K562 (cell line): ENCODE measurements at regions not wholly inside any gene's neighbourhood (a gene's known extent, or its start where the extent isn't known, plus 50 kb on each side); places are given as distances from the start of the nearest gene placed in this dataset.

ENCODE experiments used
- CEBPG ChIP-seq, 3 experiments: fragments of 200-800 bp in 1 of 3; sonication (Bioruptor generic) in 1 of 3; sonication (generic) in 1 of 3; formaldehyde crosslinking in 1 of 3; IDR thresholded peaks in 2 of 3; conservative IDR thresholded peaks in 1 of 3; 2 replicates each; pipeline versions ENCODE4 v1.6.1 to v1.8.0; 2016 to 2022; ENCODE audit warnings: missing compliant biosample characterization in 2 of 3, missing genetic modification characterization in 2 of 3, mild to moderate bottlenecking in 1 of 3, missing genetic modification reagents in 1 of 3
- DMBX1 ChIP-seq: fragments of 250-450 bp; sonication (Bioruptor Pico); IDR thresholded peaks from 2 replicates; pipeline ENCODE4 v1.8.0; 2022; ENCODE audit warnings: inconsistent platforms, mild to moderate bottlenecking, moderate library complexity, borderline replicate concordance
- FIP1L1 ChIP-seq: fragments of 200-400 bp; formaldehyde crosslinking; IDR thresholded peaks from 2 replicates; pipeline ENCODE4 v1.6.1; 2018; ENCODE audit warnings: mild to moderate bottlenecking, low read depth, low read length; ENCODE audit not compliant: poor library complexity, severe bottlenecking
- HDAC6 ChIP-seq: IDR thresholded peaks from 2 replicates; pipeline ENCODE4 v1.6.1; 2012; ENCODE audit warnings: low read depth, mild to moderate bottlenecking, control low read depth, inconsistent platforms, low read length, moderate library complexity
- TEAD1 ChIP-seq, 2 experiments: fragments of 450-650 bp in 1 of 2; sonication (generic) in 1 of 2; formaldehyde crosslinking; IDR thresholded peaks; 2 replicates each; pipeline versions ENCODE4 v1.4.0 to v1.8.0; 2020 to 2022; ENCODE audit warnings: mild to moderate bottlenecking in 2 of 2, missing genetic modification reagents in 1 of 2
- ZNF79 ChIP-seq: fragments of 250-450 bp; sonication (Bioruptor Pico); IDR thresholded peaks from 2 replicates; pipeline ENCODE4 v1.4.0; 2020; ENCODE audit warnings: low read depth, mild to moderate bottlenecking, moderate library complexity
- ZSCAN29 ChIP-seq: fragments of 450-650 bp; IDR thresholded peaks from 2 replicates; pipeline ENCODE4 v1.6.1; 2017
- TF ChIP-seq, protein P1 (sequence below): fragments of 200-800 bp; sonication (Bioruptor generic); IDR thresholded peaks from 2 replicates; pipeline ENCODE4 v1.6.1; 2016; ENCODE audit warnings: missing genetic modification characterization, missing compliant biosample characterization
- TF ChIP-seq, protein P2 (sequence below), 2 experiments: fragments of 450-650 bp; IDR thresholded peaks; 2 replicates each; pipeline ENCODE4 v1.6.1; 2018; ENCODE audit warnings: mild to moderate bottlenecking in 2 of 2, low read depth in 1 of 2; ENCODE audit not compliant: partially characterized antibody in 2 of 2
- TF ChIP-seq, protein P3 (sequence below), 2 experiments: fragments of 450-650 bp in 1 of 2; sonication (generic) in 1 of 2; formaldehyde crosslinking; conservative IDR thresholded peaks; 2 replicates each; pipeline versions ENCODE4 v1.4.0 to v1.8.1; 2020 to 2022; ENCODE audit warnings: mild to moderate bottlenecking in 1 of 2, missing genetic modification reagents in 1 of 2
- TF ChIP-seq, protein P4 (sequence below), 3 experiments: IDR thresholded peaks in 2 of 3; conservative IDR thresholded peaks in 1 of 3; 2 replicates each; pipeline ENCODE4 v1.5.1; 2011 to 2012; ENCODE audit warnings: low read length in 3 of 3, mild to moderate bottlenecking in 3 of 3, control low read depth in 2 of 3, improper control_type of control experiment in 1 of 3, inconsistent platforms in 1 of 3, low read depth in 1 of 3, mixed read lengths in 1 of 3, moderate library complexity in 1 of 3; ENCODE audit not compliant: insufficient read depth in 2 of 3

DNA sequence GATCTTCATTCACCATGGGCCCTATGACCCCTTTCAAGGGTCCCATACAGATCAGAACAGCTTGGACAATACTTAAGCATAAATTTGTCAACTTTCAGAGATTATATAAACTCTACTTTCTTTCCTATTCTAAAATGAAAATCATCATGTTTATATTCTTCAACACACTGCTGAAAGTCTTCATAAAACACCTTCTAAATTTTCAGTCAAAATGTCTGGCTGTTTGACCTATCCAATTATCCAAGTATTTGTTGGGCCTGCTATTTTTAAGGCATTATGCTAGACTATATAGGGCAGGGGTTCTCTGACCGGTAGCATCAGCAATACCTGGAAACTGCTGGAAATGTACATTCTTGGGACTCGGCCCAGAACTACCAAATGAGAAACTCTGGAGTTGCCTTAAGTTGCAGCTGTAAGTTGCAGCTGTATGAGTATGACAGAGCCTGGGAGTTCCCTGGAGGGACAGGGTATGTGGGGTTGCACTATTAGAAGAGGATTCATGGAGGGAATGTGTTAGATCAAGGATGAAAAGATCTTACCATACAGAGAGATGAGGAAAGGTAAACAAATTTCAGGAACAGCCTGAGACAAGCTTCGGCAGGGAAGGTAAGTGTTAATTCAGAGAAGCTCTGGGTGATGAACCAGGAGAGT, 293.0 kb downstream of the ADGB start (continued):
- TF ChIP-seq, protein P1, sequence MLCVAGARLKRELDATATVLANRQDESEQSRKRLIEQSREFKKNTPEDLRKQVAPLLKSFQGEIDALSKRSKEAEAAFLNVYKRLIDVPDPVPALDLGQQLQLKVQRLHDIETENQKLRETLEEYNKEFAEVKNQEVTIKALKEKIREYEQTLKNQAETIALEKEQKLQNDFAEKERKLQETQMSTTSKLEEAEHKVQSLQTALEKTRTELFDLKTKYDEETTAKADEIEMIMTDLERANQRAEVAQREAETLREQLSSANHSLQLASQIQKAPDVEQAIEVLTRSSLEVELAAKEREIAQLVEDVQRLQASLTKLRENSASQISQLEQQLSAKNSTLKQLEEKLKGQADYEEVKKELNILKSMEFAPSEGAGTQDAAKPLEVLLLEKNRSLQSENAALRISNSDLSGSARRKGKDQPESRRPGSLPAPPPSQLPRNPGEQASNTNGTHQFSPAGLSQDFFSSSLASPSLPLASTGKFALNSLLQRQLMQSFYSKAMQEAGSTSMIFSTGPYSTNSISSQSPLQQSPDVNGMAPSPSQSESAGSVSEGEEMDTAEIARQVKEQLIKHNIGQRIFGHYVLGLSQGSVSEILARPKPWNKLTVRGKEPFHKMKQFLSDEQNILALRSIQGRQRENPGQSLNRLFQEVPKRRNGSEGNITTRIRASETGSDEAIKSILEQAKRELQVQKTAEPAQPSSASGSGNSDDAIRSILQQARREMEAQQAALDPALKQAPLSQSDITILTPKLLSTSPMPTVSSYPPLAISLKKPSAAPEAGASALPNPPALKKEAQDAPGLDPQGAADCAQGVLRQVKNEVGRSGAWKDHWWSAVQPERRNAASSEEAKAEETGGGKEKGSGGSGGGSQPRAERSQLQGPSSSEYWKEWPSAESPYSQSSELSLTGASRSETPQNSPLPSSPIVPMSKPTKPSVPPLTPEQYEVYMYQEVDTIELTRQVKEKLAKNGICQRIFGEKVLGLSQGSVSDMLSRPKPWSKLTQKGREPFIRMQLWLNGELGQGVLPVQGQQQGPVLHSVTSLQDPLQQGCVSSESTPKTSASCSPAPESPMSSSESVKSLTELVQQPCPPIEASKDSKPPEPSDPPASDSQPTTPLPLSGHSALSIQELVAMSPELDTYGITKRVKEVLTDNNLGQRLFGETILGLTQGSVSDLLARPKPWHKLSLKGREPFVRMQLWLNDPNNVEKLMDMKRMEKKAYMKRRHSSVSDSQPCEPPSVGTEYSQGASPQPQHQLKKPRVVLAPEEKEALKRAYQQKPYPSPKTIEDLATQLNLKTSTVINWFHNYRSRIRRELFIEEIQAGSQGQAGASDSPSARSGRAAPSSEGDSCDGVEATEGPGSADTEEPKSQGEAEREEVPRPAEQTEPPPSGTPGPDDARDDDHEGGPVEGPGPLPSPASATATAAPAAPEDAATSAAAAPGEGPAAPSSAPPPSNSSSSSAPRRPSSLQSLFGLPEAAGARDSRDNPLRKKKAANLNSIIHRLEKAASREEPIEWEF: peak; percentile 42; the same call in 1 of the 2 replicates
- TF ChIP-seq ZNF79 (0 out of 2 replicates have a peak, but pooled peaks have one; percentile 17), FIP1L1 (no peak), TEAD1 (CRISPR knock-in tag; IDR thresholded peaks at IDR 0.05) (0 out of 4 replicates have a peak, but pooled peaks of 1 of the 2 experiments have one; percentile 3), CEBPG (CRISPR knock-in tag; IDR thresholded peaks at IDR 0.05) (no peak), CEBPG (tag; conservative IDR thresholded peaks at IDR 0.05 in 1 of 2, IDR thresholded peaks at IDR 0.05 in 1 of 2) (peak in 1 of 2 experiments; percentile 32; a peak in 1 of 4 replicates), ZSCAN29 (no peak), HDAC6 (no peak), DMBX1 (CRISPR knock-in tag) (peak; percentile 82)
- TF ChIP-seq, protein P2, sequence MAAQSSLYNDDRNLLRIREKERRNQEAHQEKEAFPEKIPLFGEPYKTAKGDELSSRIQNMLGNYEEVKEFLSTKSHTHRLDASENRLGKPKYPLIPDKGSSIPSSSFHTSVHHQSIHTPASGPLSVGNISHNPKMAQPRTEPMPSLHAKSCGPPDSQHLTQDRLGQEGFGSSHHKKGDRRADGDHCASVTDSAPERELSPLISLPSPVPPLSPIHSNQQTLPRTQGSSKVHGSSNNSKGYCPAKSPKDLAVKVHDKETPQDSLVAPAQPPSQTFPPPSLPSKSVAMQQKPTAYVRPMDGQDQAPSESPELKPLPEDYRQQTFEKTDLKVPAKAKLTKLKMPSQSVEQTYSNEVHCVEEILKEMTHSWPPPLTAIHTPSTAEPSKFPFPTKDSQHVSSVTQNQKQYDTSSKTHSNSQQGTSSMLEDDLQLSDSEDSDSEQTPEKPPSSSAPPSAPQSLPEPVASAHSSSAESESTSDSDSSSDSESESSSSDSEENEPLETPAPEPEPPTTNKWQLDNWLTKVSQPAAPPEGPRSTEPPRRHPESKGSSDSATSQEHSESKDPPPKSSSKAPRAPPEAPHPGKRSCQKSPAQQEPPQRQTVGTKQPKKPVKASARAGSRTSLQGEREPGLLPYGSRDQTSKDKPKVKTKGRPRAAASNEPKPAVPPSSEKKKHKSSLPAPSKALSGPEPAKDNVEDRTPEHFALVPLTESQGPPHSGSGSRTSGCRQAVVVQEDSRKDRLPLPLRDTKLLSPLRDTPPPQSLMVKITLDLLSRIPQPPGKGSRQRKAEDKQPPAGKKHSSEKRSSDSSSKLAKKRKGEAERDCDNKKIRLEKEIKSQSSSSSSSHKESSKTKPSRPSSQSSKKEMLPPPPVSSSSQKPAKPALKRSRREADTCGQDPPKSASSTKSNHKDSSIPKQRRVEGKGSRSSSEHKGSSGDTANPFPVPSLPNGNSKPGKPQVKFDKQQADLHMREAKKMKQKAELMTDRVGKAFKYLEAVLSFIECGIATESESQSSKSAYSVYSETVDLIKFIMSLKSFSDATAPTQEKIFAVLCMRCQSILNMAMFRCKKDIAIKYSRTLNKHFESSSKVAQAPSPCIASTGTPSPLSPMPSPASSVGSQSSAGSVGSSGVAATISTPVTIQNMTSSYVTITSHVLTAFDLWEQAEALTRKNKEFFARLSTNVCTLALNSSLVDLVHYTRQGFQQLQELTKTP (IDR thresholded peaks at IDR 0.05; ENCODE audit: low read depth in 1 of 2, partially characterized antibody in 2 of 2): peak in 1 of 2 experiments; percentile 38
- TF ChIP-seq, protein P3, sequence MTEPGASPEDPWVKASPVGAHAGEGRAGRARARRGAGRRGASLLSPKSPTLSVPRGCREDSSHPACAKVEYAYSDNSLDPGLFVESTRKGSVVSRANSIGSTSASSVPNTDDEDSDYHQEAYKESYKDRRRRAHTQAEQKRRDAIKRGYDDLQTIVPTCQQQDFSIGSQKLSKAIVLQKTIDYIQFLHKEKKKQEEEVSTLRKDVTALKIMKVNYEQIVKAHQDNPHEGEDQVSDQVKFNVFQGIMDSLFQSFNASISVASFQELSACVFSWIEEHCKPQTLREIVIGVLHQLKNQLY (CRISPR knock-in tag; conservative IDR thresholded peaks at IDR 0.05): peak in 1 of 2 experiments; percentile 68; a peak in 1 of 4 replicates
- TF ChIP-seq, protein P4, sequence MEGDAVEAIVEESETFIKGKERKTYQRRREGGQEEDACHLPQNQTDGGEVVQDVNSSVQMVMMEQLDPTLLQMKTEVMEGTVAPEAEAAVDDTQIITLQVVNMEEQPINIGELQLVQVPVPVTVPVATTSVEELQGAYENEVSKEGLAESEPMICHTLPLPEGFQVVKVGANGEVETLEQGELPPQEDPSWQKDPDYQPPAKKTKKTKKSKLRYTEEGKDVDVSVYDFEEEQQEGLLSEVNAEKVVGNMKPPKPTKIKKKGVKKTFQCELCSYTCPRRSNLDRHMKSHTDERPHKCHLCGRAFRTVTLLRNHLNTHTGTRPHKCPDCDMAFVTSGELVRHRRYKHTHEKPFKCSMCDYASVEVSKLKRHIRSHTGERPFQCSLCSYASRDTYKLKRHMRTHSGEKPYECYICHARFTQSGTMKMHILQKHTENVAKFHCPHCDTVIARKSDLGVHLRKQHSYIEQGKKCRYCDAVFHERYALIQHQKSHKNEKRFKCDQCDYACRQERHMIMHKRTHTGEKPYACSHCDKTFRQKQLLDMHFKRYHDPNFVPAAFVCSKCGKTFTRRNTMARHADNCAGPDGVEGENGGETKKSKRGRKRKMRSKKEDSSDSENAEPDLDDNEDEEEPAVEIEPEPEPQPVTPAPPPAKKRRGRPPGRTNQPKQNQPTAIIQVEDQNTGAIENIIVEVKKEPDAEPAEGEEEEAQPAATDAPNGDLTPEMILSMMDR (IDR thresholded peaks at IDR 0.05 in 2 of 3, conservative IDR thresholded peaks at IDR 0.05 in 1 of 3; ENCODE audit: insufficient read depth in 2 of 3, low read depth in 1 of 3, low read length in 3 of 3): no peak
